ENCODE measurements at regions not wholly inside any gene's neighbourhood (a gene's known extent, or its start where the extent isn't known, plus 50 kb on each side); places are given as distances from the start of the nearest gene placed in this dataset.
"Not testable (repeated sequence)": the region's sequence is repeated elsewhere in the genome, so short reads cannot be mapped to it uniquely, and the experiment has no call there.

DNA sequence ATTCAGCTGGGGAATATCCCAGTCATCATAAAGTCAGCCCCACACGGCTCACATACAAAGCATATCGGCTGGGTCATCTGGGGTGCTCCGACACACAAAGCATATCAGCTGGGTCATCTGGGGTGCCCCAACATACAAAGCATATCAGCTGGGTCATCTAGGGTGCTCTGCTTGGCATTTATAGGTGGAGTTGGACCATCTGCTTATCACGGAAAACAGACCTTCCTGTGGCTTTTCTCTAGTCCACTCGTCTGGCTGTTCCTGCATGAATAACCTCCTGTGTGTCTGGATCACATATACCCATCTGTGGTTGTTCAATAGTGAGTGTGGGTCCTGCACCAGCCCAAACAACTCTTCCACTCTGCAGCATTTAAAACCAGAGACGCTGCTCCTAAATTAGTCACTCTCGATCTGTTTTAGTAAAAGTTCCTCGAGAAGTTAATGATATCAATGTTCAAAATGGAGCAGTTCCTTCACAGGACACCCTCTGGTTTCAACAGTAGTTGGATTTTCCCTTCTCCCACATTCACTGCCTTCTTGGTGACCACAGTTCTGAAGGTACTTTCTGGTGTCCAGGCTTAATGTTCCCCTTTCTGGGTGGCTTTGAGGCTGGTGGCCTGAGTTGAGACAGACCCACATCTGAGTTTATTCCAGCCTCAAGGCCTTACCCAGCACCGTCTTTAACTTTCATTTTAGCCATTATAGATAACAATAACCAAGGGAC lies 70.0 kb upstream of the FRG1 start:
- Histone ChIP-seq H3K9me3 (ENCODE audit: control insufficient read depth, insufficient read depth, low read length) (no peaks in the 10 kb centered on the region), H3K79me2 (ENCODE audit: control insufficient read depth, low read length) (no peaks in the 10 kb centered on the region), H3K4me3 (ENCODE audit: low read length) (no peak overlapping the region), H3K9me2 (replicated peaks; ENCODE audit: control insufficient read depth, low read length) (no peaks in the 10 kb centered on the region), H3K4me1 (ENCODE audit: control insufficient read depth, low read length) (no peaks in the 10 kb centered on the region), H3K27me3 (ENCODE audit: control insufficient read depth, low read length) (no peaks in the 10 kb centered on the region), H3F3A (ENCODE audit: control insufficient read depth, insufficient read depth) (no peaks in the 10 kb centered on the region), H3K27ac (ENCODE audit: low read depth, low read length) (no peak overlapping the region), H4K20me1 (ENCODE audit: control insufficient read depth, insufficient read depth, low read depth, low read length) (no peaks in the 10 kb centered on the region), H3K36me3 (ENCODE audit: control insufficient read depth, low read length) (no peaks in the 10 kb centered on the region), H3K4me2 (ENCODE audit: low read length) (no peak overlapping the region)
- TF ChIP-seq, protein P1, sequence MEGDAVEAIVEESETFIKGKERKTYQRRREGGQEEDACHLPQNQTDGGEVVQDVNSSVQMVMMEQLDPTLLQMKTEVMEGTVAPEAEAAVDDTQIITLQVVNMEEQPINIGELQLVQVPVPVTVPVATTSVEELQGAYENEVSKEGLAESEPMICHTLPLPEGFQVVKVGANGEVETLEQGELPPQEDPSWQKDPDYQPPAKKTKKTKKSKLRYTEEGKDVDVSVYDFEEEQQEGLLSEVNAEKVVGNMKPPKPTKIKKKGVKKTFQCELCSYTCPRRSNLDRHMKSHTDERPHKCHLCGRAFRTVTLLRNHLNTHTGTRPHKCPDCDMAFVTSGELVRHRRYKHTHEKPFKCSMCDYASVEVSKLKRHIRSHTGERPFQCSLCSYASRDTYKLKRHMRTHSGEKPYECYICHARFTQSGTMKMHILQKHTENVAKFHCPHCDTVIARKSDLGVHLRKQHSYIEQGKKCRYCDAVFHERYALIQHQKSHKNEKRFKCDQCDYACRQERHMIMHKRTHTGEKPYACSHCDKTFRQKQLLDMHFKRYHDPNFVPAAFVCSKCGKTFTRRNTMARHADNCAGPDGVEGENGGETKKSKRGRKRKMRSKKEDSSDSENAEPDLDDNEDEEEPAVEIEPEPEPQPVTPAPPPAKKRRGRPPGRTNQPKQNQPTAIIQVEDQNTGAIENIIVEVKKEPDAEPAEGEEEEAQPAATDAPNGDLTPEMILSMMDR (IDR thresholded peaks at IDR 0.05; ENCODE audit: low read depth, low read length, poor library complexity, severe bottlenecking): no peak
- TF ChIP-seq EZH2phosphoT487 (IDR thresholded peaks at IDR 0.05; ENCODE audit: borderline replicate concordance, low read length): no peak

DNA sequence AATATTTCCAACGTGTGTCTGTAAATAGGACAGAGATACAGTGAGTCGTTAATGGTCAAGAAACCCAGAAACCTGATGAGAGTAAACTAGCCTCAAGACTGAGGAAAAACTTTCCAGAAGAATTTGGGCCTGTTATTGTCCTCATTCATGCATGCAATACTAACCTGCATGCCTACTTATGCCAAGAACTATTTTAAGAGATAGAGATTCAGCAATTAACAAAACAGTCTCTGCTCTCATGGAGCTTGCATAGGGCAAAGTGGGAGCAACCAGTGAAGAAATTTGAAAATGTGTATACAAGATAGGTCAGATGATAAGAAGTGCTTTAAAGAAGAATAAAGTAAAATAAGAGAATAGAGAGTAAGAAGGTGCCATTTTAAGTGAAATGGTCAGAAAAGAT lies 66.1 kb upstream of the FRG1 start:
- TF ChIP-seq, protein P1 (IDR thresholded peaks at IDR 0.05; ENCODE audit: low read depth, low read length, poor library complexity, severe bottlenecking): no peak
- TF ChIP-seq EZH2phosphoT487 (IDR thresholded peaks at IDR 0.05; ENCODE audit: borderline replicate concordance, low read length): no peak
- H3K9me2 ChIP-seq (replicated peaks; ENCODE audit: control insufficient read depth, low read length): no peaks in the 10 kb centered on the region
- no peaks in the 10 kb centered on the region for H3K9me3 ChIP-seq (ENCODE audit: control insufficient read depth, insufficient read depth, low read length)
- no peak overlapping the region for H3K4me2 ChIP-seq (ENCODE audit: low read length)
- no peaks in the 10 kb centered on the region for H4K20me1 ChIP-seq (ENCODE audit: control insufficient read depth, insufficient read depth, low read depth, low read length)
- H3K27ac ChIP-seq (ENCODE audit: low read depth, low read length): no peak overlapping the region
- no peaks in the 10 kb centered on the region for H3K79me2 ChIP-seq (ENCODE audit: control insufficient read depth, low read length)
- no peaks in the 10 kb centered on the region for H3K4me1 ChIP-seq (ENCODE audit: control insufficient read depth, low read length)
- no peak overlapping the region for H3K4me3 ChIP-seq (ENCODE audit: low read length)
- no peaks in the 10 kb centered on the region for H3K36me3 ChIP-seq (ENCODE audit: control insufficient read depth, low read length)
- no peaks in the 10 kb centered on the region for H3F3A ChIP-seq (ENCODE audit: control insufficient read depth, insufficient read depth)
- no peaks in the 10 kb centered on the region for H3K27me3 ChIP-seq (ENCODE audit: control insufficient read depth, low read length)

DNA sequence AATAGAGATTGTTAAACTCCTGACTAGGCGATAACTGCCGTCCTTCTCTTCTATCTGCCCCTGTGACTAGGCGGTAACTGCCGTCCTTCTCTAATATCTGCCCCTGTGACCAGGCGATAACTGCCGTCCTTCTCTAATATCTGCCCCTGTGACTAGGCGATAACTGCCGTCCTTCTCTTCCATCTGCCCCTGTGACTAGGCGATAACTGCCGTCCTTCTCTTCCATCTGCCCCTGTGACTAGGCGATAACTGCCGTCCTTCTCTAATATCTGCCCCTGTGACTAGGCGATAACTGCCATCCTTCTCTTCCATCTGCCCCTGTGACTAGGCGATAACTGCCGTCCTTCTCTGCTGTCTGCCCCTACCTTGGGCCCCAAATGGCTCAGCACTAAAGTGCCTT lies 59.5 kb upstream of the FRG1 start:
- not testable (repeated sequence) for H3K4me3 ChIP-seq (ENCODE audit: low read length); H3K9me3 ChIP-seq (ENCODE audit: control insufficient read depth, insufficient read depth, low read length); H3K4me1 ChIP-seq (ENCODE audit: control insufficient read depth, low read length); H3K27ac ChIP-seq (ENCODE audit: low read depth, low read length); H3K9me2 ChIP-seq (replicated peaks; ENCODE audit: control insufficient read depth, low read length); H3K36me3 ChIP-seq (ENCODE audit: control insufficient read depth, low read length); H4K20me1 ChIP-seq (ENCODE audit: control insufficient read depth, insufficient read depth, low read depth, low read length); H3K27me3 ChIP-seq (ENCODE audit: control insufficient read depth, low read length); H3K79me2 ChIP-seq (ENCODE audit: control insufficient read depth, low read length); H3K4me2 ChIP-seq (ENCODE audit: low read length); H3F3A ChIP-seq (ENCODE audit: control insufficient read depth, insufficient read depth)

DNA sequence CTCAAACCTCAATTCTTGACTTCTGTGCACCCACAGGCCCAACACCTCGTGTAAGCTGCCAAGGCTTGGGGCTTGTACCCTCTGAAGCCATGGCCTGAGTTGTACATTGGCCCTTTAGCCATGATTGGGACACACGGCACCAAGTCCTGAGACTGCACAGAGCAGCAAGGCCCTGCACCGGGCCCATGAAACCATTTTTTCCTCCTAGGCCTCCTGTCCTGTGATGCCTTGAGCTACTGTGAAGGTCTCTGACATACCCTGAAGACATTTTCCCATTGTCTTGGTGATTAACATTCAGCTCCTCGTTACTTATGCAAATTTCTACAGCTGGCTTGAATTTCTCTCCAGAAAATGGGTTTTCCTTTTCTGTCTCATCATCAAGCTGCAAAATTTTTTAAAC lies 52.3 kb upstream of the FRG1 start:
- not testable (repeated sequence) for H3K4me3 ChIP-seq (ENCODE audit: low read length); H3K9me3 ChIP-seq (ENCODE audit: control insufficient read depth, insufficient read depth, low read length); H3K27ac ChIP-seq (ENCODE audit: low read depth, low read length); H3K79me2 ChIP-seq (ENCODE audit: control insufficient read depth, low read length); H4K20me1 ChIP-seq (ENCODE audit: control insufficient read depth, insufficient read depth, low read depth, low read length); H3K4me1 ChIP-seq (ENCODE audit: control insufficient read depth, low read length); H3K9me2 ChIP-seq (replicated peaks; ENCODE audit: control insufficient read depth, low read length); H3K4me2 ChIP-seq (ENCODE audit: low read length); H3K36me3 ChIP-seq (ENCODE audit: control insufficient read depth, low read length); H3F3A ChIP-seq (ENCODE audit: control insufficient read depth, insufficient read depth); H3K27me3 ChIP-seq (ENCODE audit: control insufficient read depth, low read length)

Measured in DOHH2 (cell line).